Posterior vena cava (tissue), 2 donors: ENCODE measurements at regions not wholly inside any gene's neighbourhood (a gene's known extent, or its start where the extent isn't known, plus 50 kb on each side); places are given as distances from the start of the nearest gene placed in this dataset.

ENCODE experiments used
- DNase-seq: peaks from one replicate; pipeline ENCODE4 v3.0.0-alpha.2; 2020; ENCODE audit warnings: low spot score
- intact Hi-C, 2 donors: fragments of 100-400 bp; cut with DNase I; formaldehyde crosslinking; loops; one replicate each; pipeline versions ENCODE4 v1.14.1 to v1.14.2; 2022 to 2023
- donor health status: DM: yes; HTN: yes; CAD: no.
- donor health status: DM: yes; HTN: yes; CAD: no.

- intact Hi-C loops: no loop called here
- no peak for DNase-seq
Observed at GRCh38 chr10:20993389-20993788, 96.3 kb upstream of the NEBL start.

DNA sequence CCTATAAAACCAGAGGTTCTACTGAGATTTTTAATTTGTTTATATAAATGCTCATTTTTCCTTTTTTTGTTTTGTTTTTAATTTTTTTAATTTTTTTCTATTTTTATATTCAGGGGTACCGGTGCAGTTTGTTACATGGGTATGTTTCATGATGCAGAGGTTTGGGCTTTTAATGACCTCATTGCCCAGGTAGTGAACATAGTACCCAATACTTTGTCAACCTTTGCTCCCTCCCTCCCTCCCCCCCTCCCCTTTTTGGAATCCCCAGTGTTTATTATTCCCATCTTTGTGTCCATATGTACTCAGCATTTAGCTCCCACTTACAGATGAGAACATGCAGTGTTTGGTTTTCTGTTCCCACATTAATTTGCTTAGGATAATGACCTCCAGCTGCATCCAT is 94.4 kb upstream of the NEBL start:
- intact Hi-C loops: no loop called here
- DNase-seq: no peak

- intact Hi-C loops: no loop called here
- no peak for DNase-seq
Observed at GRCh38 chr10:20990604-20991003, 93.5 kb upstream of the NEBL start.

- DNase-seq: no peak
- intact Hi-C loops: no loop called here
Observed at GRCh38 chr10:20988357-20988983, 91.4 kb upstream of the NEBL start.

DNA sequence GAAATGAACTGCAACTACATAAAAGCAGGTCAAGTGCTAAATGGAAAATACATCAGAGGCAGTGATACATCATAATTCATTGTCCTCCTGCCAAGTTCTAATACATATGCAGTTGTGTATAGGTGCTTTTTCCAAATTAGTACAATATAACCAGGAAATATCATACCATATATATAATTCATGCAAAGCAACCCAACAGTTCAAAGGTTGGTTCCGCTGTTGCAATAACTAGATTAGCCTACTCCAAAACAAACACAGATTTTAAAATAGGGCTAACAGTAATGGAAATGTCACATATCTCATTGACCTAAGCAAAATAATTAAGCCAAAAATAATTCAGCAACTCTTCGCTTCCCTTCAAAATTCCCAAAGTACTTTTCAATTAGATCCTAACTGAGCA is 88.9 kb upstream of the NEBL start:
- intact Hi-C loops: no loop called here
- no peak for DNase-seq

DNA sequence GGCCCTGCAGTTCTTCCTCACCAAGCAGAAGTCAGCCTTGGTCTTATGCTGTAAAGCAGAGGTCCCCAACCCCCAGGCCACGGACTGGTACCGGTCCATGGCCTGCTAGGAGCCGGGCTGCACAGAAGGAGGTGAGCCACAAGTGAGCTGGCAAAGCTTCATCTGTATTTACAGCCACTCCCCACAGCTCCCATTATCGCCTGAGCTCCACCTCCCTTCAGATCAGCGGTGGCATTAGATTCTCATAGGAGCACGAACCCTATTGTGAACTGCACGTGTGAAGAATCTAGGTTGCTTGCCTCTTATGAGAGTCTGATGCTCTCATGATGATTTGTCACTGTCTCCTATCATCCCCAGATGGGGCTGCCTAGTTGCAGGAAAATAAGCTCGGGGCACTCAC is 87.6 kb upstream of the NEBL start:
- intact Hi-C loops: no loop called here
- DNase-seq: no peak

GRCh38 chr10:20981419-20981953 is 84.4 kb upstream of the NEBL start:
- DNase-seq: no peak
- intact Hi-C loops: no loop called here

GRCh38 chr10:20978617-20979016 is 81.5 kb upstream of the NEBL start:
- intact Hi-C loops: no loop called here
- DNase-seq: no peak

GRCh38 chr10:20977300-20977699 is 80.2 kb upstream of the NEBL start:
- intact Hi-C loops: no loop called here
- no peak for DNase-seq

DNA sequence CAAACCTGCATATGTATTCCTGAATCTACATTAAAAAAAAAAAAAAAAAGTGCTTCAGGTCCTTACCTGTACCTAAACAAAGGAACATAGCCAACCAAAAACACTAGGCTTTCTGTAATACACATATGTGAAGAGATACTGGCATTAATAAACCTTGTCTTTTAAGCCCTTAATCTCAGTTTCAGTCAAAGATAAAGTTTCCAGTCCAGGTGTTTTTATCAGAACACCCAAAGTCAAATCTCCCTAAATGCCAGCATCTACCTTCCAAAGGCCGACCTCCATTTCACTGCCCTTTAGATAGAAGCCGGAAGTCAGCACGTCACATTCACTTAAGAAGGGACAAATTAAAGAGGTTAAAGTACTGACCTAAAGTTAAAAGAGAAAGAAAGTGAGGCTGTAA is 79.8 kb upstream of the NEBL start:
- DNase-seq: no peak
- intact Hi-C loops: no loop called here

GRCh38 chr10:20976390-20976789 is 79.3 kb upstream of the NEBL start:
- DNase-seq: no peak
- intact Hi-C loops: no loop called here

DNA sequence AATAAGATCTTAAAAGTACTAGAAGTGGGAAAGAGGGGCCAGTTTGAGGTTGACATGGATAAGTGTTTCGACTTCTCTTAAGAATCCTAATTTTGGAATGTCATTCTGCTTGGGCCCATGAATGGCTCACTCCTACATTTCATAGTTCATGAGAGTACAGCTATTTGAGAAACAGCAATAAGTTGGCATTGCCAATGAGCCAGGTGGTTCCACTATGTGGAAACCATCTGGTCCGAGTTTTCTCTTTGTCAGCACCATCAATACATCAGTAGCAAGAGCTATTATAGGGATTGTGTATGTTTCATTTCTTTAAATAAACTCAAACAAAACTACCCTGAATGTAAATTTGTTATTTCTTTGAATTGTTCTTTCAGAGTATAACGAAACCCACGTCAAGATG is 78.1 kb upstream of the NEBL start:
- intact Hi-C loops: no loop called here
- DNase-seq: no peak

DNA sequence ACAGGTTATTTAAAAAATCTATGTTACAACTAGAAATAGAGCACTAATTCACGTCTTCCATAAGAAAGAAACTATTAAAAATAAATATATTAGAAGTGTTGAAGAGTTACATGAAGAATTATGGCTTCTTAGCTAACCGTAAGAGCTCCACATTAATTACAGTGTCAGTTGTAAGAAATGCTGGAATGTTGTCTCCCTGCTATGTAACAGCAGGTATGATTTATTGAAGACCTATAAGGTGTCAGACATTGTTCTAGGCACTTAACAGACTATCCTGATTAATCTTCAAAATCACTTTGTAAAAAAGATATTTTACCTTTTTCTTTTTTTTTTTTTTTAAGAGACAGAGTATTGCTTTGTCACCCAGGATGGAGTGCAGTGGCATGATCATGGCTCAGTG is 75.8 kb upstream of the NEBL start:
- intact Hi-C loops: no loop called here
- DNase-seq: no peak

DNA sequence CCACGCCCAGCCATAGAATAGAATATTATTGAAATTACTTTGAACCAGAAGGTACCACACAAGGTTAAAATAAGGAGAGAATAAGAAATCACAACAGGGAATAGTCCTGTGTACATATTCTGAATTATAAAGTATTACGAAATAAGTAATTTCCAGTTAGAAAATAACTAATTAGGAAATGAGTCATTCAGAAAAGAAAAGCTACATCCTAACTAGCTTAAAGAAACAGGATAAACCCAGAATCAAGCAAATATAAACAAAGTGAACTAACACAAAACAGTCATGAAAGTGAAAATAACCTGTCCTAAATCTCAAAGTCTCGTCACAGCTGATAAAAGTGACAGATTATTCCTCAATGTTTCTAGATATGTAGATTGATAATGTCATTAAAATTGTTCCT is 74.8 kb upstream of the NEBL start:
- DNase-seq: no peak

DNA sequence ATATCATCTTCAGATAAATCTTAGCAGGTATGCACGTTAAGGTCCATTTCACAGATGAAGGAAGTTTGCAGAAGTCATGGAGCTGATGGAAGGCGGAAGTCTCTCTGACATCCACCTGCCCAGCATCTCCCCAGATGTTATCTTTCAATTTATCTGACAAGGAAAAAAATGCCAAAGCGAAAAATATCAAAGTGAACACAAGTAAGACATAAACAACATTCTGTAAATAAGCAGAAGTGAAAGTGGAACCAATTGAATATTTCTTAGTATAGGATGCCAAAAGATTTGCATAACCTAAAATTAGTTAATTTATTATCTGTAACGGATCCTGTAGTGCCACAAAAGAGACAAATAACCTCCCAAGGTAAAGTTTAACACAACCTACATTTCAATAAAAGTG is 73.6 kb upstream of the NEBL start:
- intact Hi-C loops: no loop called here
- no peak for DNase-seq

More for the DNA sequence above, 74.8 kb upstream of the NEBL start:
- intact Hi-C loops: no loop called here

- intact Hi-C loops: no loop called here
- no peak for DNase-seq
Observed at GRCh38 chr10:20970044-20970443, 72.9 kb upstream of the NEBL start.

DNA sequence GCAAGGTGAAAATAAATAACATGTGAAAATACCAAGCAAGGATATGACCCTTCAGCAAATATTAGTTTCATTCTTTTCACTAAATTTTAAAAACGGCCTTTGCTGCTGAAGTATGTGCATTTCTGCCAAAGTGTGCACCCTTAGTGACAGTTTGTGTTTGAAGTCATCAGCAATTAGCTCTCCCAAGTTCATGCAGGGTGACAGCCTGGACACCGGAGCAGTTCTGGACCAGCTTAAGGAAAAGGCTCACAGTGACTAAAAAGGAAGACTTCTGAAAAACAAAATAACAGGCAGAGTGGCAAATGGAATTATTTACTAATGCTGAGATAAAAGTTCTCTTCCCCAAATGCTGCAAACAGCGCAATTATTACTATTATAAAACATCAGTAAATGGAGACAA is 69.3 kb upstream of the NEBL start:
- intact Hi-C loops: loop anchor here in 1 of 2 donors (10.0 kb wide), 1 partner anchor 808 kb away; no protein-coding TSS in a partner anchor
- no peak for DNase-seq

DNA sequence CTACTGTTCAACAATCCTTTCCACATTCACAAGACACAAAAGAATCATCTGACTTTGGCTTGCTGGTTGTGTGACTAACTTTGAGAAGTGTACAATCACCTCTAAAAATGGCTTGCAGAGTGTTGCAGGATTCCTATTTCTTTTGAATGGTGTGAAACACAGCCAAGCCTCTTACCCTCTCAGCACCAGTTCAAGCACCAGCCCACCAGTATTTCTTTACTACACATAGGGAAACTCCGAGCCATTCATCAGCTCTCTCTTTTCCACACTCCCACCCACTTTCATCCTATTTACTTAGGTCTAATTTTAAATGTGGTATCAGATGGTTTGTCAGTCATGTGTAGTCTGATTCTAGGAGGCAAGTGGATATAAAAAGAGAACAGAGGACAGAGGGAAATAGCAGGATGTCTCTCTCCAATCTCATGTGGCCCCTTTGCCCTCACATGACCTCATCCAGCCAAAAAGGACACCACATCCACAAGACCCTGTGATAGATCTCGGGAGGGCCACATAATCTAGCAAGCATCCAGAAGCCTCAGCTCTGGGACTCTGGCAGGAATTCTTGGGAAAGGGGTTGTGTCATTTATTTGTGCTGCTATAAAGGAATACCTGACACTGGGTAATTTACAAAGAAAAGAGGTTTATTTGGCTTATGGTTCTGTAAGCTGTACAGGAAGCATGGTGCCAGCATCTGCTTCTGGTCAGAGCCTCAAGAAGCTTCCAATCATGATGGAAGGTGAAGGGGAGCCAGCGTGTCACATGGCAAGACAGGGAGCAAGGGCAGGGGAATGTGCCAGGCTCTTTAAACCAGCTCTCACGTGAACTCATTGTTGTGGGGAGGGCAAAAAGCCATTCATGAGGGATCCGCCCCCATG is 66.8 kb upstream of the NEBL start:
- intact Hi-C loops: loop anchor here in 1 of 2 donors (10.0 kb wide), 1 partner anchor 811 kb away; no protein-coding TSS in a partner anchor

GRCh38 chr10:20963056-20963455 is 65.9 kb upstream of the NEBL start:
- intact Hi-C loops: loop anchor here in 1 of 2 donors (10.0 kb wide), 1 partner anchor 812 kb away; no protein-coding TSS in a partner anchor
- DNase-seq: no peak

More for the DNA sequence above, 66.8 kb upstream of the NEBL start:
- no peak for DNase-seq

DNA sequence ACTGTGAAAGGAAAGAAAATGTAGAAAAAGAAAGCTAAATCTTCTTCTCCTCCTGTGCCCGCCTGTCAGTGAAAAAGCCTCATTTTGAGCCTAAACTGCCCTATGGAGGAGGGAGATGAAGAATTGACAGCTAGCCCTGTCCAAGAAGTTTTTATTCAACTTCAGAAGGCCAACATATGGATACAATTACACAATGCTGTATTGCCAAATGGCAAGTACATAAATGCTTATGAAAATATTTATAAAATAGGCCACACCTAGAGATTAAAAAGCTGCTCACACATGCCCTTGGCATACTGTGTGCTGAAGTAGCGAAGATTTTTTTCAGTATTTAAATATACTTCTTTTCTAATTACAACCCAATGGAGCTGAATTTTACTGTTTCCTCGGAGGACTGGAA is 65.1 kb upstream of the NEBL start:
- intact Hi-C loops: loop anchor here in 1 of 2 donors (10.0 kb wide), 1 partner anchor 813 kb away; no protein-coding TSS in a partner anchor
- DNase-seq: no peak
